Testis (tissue), 2 donors: ENCODE measurements at regions not wholly inside any gene's neighbourhood (a gene's known extent, or its start where the extent isn't known, plus 50 kb on each side); places are given as distances from the start of the nearest gene placed in this dataset.
A peak's percentile ranks its signal among the peaks of the same experiment; 100 is the strongest.
"Not testable (repeated sequence)": the region's sequence is repeated elsewhere in the genome, so short reads cannot be mapped to it uniquely, and the experiment has no call there.

Experiments
- DNase-seq: peaks from one replicate; pipeline ENCODE4 v3.0.0-alpha.2; 2019
- H3K27ac ChIP-seq, 2 donors: fragments of 200-600 bp; sonication (generic); one replicate each; pipeline ENCODE4 v1.5.1; 2019
- H3K27me3 ChIP-seq: fragments of 200-600 bp; sonication (generic); one replicate; pipeline ENCODE4 v1.5.1; 2019
- H3K36me3 ChIP-seq: fragments of 200-600 bp; sonication (generic); one replicate; pipeline ENCODE4 v1.5.1; 2017; ENCODE audit warnings: low read depth; ENCODE audit errors: missing control alignments
- H3K4me1 ChIP-seq: fragments of 200-600 bp; sonication (generic); one replicate; pipeline ENCODE4 v1.5.1; 2019
- H3K4me3 ChIP-seq, 2 donors: fragments of 200-600 bp; sonication (generic); one replicate each; pipeline ENCODE4 v1.5.1; 2017 to 2019
- H3K9me3 ChIP-seq: fragments of 200-600 bp; sonication (generic); one replicate; pipeline ENCODE4 v1.5.1; 2017
- WGBS, 2 donors: methylation state at CpG; one replicate each; pipeline ENCODE4 v1.1.5; 2018; 5-methylcytosine and 5-hydroxymethylcytosine counted together
- intact Hi-C: fragments of 100-400 bp; cut with DNase I; formaldehyde crosslinking; loops from one replicate; pipeline ENCODE4 v1.15.1; 2023; ENCODE audit warnings: low total_unique reads
- small RNA-seq, 2 donors: library from RNA; depleted of rRNA; stranded (forward); fragments of <200 nt; gene quantifications; one replicate each; pipeline ENCODE3, GENCODE V24; 2016
- TF ChIP-seq, protein P1 (sequence below), 3 experiments: fragments of 450-650 bp in 2 of 3; fragments of 200-600 bp in 1 of 3; sonication (generic) in 1 of 3; IDR thresholded peaks; one replicate each; pipeline ENCODE4 v1.5.1; 2016 to 2019; ENCODE audit warnings: antibody characterized with exemption in 3 of 3, mild to moderate bottlenecking in 2 of 3, moderate library complexity in 1 of 3

DNA sequence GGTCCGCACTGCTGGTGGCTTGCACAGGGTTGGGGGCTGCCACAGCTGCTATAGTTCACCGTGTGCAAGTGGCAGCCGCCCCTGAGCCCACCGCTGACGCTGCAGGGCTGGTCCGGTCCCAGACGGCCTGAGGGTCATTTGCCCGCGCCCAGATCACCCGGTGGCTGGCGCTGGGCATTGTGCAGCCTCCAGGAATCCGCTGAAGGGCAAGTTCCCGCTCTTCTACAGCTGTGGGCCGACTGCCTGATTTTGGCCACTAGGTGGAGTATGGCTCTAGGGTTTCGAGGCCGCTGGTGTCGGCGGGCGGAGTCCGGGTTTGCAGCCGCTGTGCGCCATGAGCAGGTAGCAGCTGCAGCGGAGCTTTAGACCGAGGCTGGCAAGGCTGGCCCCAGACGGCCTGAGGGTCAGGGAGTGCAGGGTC, 581.8 kb downstream of the TUBA3C start:
- intact Hi-C loops, H3K27me3 ChIP-seq, H3K27ac ChIP-seq, H3K4me1 ChIP-seq, H3K36me3 ChIP-seq, H3K9me3 ChIP-seq: not testable (repeated sequence)
- whole genome bisulfite sequencing, 2 donors, result 13 to 45% methylated on average over 4 to 7 of the region's 25 CpGs
- TF ChIP-seq, protein P1, sequence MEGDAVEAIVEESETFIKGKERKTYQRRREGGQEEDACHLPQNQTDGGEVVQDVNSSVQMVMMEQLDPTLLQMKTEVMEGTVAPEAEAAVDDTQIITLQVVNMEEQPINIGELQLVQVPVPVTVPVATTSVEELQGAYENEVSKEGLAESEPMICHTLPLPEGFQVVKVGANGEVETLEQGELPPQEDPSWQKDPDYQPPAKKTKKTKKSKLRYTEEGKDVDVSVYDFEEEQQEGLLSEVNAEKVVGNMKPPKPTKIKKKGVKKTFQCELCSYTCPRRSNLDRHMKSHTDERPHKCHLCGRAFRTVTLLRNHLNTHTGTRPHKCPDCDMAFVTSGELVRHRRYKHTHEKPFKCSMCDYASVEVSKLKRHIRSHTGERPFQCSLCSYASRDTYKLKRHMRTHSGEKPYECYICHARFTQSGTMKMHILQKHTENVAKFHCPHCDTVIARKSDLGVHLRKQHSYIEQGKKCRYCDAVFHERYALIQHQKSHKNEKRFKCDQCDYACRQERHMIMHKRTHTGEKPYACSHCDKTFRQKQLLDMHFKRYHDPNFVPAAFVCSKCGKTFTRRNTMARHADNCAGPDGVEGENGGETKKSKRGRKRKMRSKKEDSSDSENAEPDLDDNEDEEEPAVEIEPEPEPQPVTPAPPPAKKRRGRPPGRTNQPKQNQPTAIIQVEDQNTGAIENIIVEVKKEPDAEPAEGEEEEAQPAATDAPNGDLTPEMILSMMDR (IDR thresholded peaks at IDR 0.05), result peak in 2 of 3 experiments; percentile 4 to 53
- DNase-seq, result peak; percentile 69
- H3K4me3 ChIP-seq, result peak overlapping the region in 1 of 2 donors; percentile 20

DNA sequence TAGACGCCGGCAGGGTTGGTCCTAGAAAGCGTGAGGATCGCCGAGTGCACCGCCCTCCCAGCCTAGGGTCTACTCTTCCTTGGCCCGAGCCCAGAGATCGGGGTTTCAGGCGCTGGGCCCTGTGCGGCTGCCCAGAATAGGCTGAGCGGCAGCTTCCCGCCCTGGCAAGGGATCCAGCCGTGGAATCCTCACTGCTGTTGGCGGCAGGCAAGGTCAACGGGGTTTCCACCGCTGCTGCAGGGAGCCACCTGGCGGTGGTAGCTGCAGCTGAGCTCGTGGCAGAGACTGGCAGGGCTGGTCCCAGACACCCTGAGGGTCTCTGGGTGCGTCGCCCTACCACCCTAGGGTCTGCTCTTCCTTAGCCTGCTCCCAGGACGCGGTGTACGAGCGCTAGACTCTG, 583.1 kb downstream of the TUBA3C start:
- H3K27me3 ChIP-seq, H3K36me3 ChIP-seq, DNase-seq, H3K4me3 ChIP-seq, H3K9me3 ChIP-seq, H3K27ac ChIP-seq, intact Hi-C loops, H3K4me1 ChIP-seq: not testable (repeated sequence)
- 46 to 54% methylated on average over 12 to 22 of the region's 24 CpGs for WGBS, 2 donors

DNA sequence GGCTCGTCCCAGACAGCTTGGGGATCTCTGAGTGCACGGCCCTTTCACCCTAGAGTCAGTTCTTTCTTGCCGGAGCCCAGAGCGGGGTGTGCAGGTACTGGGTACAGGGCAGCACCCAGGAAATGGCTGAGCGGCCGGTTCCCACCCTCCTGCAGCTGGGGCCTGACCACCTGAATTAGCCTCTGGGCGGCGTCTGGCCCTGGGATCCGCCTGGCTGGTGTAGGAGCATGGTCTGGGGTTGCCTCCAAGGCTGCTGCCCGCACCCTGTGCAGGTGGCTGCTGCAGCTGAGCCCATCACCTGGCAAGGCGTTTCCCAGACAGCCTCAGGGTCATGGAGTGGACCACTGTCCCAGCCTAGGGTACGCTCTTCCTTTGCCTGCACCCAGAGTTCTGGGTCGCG, 583.7 kb downstream of the TUBA3C start:
- H3K27ac ChIP-seq, H3K4me3 ChIP-seq, H3K4me1 ChIP-seq, H3K9me3 ChIP-seq, DNase-seq, H3K27me3 ChIP-seq, intact Hi-C loops, H3K36me3 ChIP-seq: not testable (repeated sequence)
- 59% methylated on average over 11 of the region's 14 CpGs; no CpG with 5 or more reads in 1 of the 2 donors for WGBS, 2 donors

DNA sequence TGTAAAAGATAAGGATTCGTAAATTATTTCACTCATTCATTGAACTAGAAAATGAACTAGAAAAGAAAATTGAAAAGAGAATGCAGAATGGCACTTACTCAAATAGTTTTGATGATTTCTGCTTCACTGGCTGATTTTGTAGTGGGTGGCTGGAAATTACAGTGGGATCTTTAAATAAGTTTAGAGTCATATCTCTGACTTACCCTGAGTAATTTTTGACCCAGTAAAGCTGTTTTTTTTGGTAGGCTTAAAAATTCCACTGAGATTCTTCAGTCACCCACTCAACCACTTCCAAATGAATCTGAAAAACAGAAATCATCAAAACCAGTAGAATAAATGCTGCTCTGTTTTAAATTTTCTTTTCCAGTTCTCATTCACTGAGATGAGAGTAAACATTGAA, 604.5 kb downstream of the TUBA3C start:
- DNase-seq, H3K36me3 ChIP-seq, H3K4me1 ChIP-seq, H3K9me3 ChIP-seq, intact Hi-C loops, H3K27ac ChIP-seq, H3K27me3 ChIP-seq, H3K4me3 ChIP-seq: not testable (repeated sequence)
- WGBS, 2 donors, result no CpG with 5 or more reads among the region's 1 CpG

DNA sequence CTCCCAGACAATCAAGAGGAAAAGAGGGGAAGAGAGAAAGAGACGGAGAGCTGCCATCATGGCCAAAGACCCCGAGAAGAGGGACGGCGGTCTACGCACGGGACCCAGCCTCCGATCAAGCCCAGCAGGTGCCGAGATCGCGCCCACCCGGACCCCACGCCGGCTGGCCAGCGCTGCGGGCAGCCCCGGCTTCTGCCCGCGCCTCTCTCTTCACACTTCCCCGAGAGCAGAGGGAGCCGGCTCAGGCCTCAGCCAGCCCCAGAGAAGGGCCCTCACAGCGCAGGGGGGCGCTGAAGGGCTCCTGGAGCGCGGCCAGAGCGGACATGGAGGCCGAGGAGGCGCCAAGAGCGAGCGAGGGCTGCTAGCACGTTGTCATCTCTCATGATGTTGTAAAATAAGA, 613.7 kb downstream of the TUBA3C start:
- H3K36me3 ChIP-seq, DNase-seq, H3K27me3 ChIP-seq, H3K27ac ChIP-seq, intact Hi-C loops, H3K9me3 ChIP-seq, H3K4me1 ChIP-seq: not testable (repeated sequence)
- peak overlapping the region in 1 of 2 donors; percentile 39 for H3K4me3 ChIP-seq
- 53% methylated on average over 28 of the region's 30 CpGs; no CpG with 5 or more reads in 1 of the 2 donors for WGBS, 2 donors

Small RNA genes lying in the stretch of these regions (small RNA-seq; reads per million reads assigned to genes)
- gene LINC00328-2P (0 reads per million in 2 donors), gene RNA5SP24 (0 reads per million in 2 donors), gene RNU6-55P (0 reads per million in 2 donors), gene RNU6-76P (0 reads per million in 2 donors)
